ENCODE measurements at regions not wholly inside any gene's neighbourhood (a gene's known extent, or its start where the extent isn't known, plus 50 kb on each side); places are given as distances from the start of the nearest gene placed in this dataset.

- DNase-seq, result no peak
- Mint-ChIP-seq H3K4me1 (ENCODE audit: low read depth, unreplicated experiment) (no peaks in the 10 kb centered on the region), H3K9me3 (ENCODE audit: unreplicated experiment) (no peaks in the 10 kb centered on the region), H3K27ac (ENCODE audit: unreplicated experiment) (no peak overlapping the region), H3K4me3 (ENCODE audit: unreplicated experiment) (no peak overlapping the region), H3K27me3 (ENCODE audit: unreplicated experiment) (peaks cover 2% of the 10 kb centered on the region), H3K36me3 (ENCODE audit: unreplicated experiment) (no peaks in the 10 kb centered on the region)
- TF ChIP-seq, protein P1, sequence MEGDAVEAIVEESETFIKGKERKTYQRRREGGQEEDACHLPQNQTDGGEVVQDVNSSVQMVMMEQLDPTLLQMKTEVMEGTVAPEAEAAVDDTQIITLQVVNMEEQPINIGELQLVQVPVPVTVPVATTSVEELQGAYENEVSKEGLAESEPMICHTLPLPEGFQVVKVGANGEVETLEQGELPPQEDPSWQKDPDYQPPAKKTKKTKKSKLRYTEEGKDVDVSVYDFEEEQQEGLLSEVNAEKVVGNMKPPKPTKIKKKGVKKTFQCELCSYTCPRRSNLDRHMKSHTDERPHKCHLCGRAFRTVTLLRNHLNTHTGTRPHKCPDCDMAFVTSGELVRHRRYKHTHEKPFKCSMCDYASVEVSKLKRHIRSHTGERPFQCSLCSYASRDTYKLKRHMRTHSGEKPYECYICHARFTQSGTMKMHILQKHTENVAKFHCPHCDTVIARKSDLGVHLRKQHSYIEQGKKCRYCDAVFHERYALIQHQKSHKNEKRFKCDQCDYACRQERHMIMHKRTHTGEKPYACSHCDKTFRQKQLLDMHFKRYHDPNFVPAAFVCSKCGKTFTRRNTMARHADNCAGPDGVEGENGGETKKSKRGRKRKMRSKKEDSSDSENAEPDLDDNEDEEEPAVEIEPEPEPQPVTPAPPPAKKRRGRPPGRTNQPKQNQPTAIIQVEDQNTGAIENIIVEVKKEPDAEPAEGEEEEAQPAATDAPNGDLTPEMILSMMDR (IDR thresholded peaks at IDR 0.05; ENCODE audit: partially characterized antibody, unreplicated experiment), result no peak
Measured at GRCh38 chr2:136658201-136658600, 107.1 kb upstream of the THSD7B start.

DNA sequence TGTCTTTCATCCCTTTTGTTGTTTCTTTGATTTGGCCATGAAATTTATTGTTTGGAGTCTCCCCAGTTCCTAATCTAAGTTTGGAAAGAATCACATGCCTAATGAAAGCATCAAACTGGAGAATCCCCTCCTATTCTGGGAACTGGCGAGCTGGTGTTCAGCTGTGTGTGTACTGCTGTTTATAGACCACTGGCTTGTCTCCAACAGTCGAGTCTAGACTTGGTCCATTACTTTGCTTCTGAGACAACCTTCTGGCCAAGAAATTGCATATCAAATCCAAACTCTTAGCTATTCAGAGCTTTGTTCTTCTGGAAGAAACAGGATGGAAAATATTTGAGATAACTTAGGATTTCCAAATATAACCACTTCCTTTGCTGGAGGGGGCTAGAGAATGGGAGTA lies 111.5 kb upstream of the THSD7B start:
- Mint-ChIP-seq H3K27ac (ENCODE audit: unreplicated experiment) (no peak overlapping the region), H3K36me3 (ENCODE audit: unreplicated experiment) (no peaks in the 10 kb centered on the region), H3K27me3 (ENCODE audit: unreplicated experiment) (no peaks in the 10 kb centered on the region), H3K4me1 (ENCODE audit: low read depth, unreplicated experiment) (no peaks in the 10 kb centered on the region), H3K9me3 (ENCODE audit: unreplicated experiment) (no peaks in the 10 kb centered on the region), H3K4me3 (ENCODE audit: unreplicated experiment) (no peak overlapping the region)
- DNase-seq, result no peak
- TF ChIP-seq, protein P1 (IDR thresholded peaks at IDR 0.05; ENCODE audit: partially characterized antibody, unreplicated experiment), result no peak

DNA sequence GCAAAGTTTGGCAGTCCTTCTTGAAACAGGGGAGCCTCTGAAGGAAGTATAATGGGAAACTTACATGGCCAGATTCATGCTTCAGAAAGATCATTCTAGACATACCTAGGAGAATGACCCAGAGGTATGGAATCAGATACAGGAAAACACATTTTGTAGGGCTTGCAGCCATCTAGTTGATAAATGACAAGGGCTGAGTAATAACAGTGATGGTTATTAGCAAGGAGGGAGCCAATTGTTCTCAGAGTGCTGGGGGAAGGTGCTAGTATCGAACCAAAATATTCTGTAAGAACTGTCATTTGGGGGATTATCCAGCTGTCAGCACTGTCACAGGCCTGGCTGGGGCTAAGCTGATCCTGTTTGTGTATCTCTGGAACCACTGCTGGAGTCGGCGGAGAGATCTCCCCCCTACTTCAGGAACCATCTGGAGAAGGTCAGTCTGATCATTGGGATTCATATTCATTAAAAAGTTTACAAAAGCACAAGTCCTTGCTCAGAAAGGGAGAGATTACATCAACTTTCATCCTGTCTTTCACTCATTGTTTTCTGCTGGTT lies 113.8 kb upstream of the THSD7B start:
- no peak for DNase-seq
- no peaks in the 10 kb centered on the region for H3K4me1 Mint-ChIP-seq (ENCODE audit: low read depth, unreplicated experiment)
- H3K4me3 Mint-ChIP-seq (ENCODE audit: unreplicated experiment), result no peak overlapping the region
- no peaks in the 10 kb centered on the region for H3K36me3 Mint-ChIP-seq (ENCODE audit: unreplicated experiment)
- TF ChIP-seq, protein P1 (IDR thresholded peaks at IDR 0.05; ENCODE audit: partially characterized antibody, unreplicated experiment), result no peak
- H3K27ac Mint-ChIP-seq (ENCODE audit: unreplicated experiment), result no peak overlapping the region
- H3K9me3 Mint-ChIP-seq (ENCODE audit: unreplicated experiment), result no peaks in the 10 kb centered on the region
- no peaks in the 10 kb centered on the region for H3K27me3 Mint-ChIP-seq (ENCODE audit: unreplicated experiment)

DNA sequence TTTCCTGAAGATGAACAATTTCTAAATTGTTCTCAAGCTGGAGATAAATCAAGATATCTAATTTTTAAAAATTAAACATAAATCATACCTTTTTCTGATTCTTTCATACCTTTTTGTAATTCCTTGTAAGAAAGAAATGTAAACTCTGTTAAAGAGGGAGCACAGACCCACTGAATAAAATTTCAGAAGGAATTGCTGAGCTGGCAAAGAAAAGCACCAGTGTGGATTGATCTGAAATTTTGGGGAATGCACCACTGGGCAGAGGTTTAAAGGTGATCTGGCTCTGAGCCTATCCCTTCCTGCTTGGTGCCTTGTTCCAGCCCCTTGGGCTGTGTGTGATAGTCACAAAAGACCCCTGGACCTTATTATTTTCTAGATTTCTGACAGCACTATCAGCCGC lies 118.3 kb upstream of the THSD7B start:
- no peaks in the 10 kb centered on the region for H3K36me3 Mint-ChIP-seq (ENCODE audit: unreplicated experiment)
- no peak overlapping the region for H3K4me3 Mint-ChIP-seq (ENCODE audit: unreplicated experiment)
- TF ChIP-seq, protein P1 (IDR thresholded peaks at IDR 0.05; ENCODE audit: partially characterized antibody, unreplicated experiment), result no peak
- H3K27me3 Mint-ChIP-seq (ENCODE audit: unreplicated experiment), result no peaks in the 10 kb centered on the region
- DNase-seq, result no peak
- no peak overlapping the region for H3K27ac Mint-ChIP-seq (ENCODE audit: unreplicated experiment)
- H3K4me1 Mint-ChIP-seq (ENCODE audit: low read depth, unreplicated experiment), result no peaks in the 10 kb centered on the region
- no peaks in the 10 kb centered on the region for H3K9me3 Mint-ChIP-seq (ENCODE audit: unreplicated experiment)

DNA sequence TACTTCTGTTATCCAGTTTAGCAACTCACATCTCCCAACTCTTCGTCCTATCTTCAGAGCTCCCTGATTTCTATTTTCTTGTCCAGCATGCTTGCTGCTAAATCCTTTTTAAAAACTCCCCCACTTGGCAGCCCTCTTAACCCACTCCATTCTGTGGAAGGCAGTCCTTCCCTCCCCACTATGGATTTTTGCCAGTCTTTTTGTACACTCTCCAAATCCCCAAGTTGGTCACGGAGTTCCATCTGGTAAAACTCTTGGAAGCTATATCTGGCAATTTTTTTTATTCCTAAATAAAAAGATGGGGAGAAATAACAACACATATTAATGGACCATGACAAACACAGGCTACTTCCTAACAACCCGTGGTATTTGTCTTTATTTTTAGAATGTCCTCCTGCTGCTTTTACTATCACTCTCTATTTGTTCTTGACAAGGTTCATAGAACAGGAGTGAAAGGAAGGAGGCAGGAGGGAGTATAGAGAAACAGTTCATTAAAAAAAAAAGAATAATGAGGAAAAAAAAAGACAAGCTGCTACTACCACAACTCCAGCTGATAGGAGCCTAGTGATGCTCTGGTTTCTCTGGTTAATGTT lies 120.0 kb upstream of the THSD7B start:
- no peaks in the 10 kb centered on the region for H3K4me1 Mint-ChIP-seq (ENCODE audit: low read depth, unreplicated experiment)
- no peaks in the 10 kb centered on the region for H3K27me3 Mint-ChIP-seq (ENCODE audit: unreplicated experiment)
- no peaks in the 10 kb centered on the region for H3K9me3 Mint-ChIP-seq (ENCODE audit: unreplicated experiment)
- H3K4me3 Mint-ChIP-seq (ENCODE audit: unreplicated experiment), result no peak overlapping the region
- H3K36me3 Mint-ChIP-seq (ENCODE audit: unreplicated experiment), result no peaks in the 10 kb centered on the region
- H3K27ac Mint-ChIP-seq (ENCODE audit: unreplicated experiment), result no peak overlapping the region
- DNase-seq, result no peak
- TF ChIP-seq, protein P1 (IDR thresholded peaks at IDR 0.05; ENCODE audit: partially characterized antibody, unreplicated experiment), result no peak
